ENCODE measurements at regions not wholly inside any gene's neighbourhood (a gene's known extent, or its start where the extent isn't known, plus 50 kb on each side); places are given as distances from the start of the nearest gene placed in this dataset.

GRCh38 chr3:182201456-182202168 lies 489.9 kb downstream of the SOX2 start:
- no peak for TF ChIP-seq EZH2 (IDR thresholded peaks at IDR 0.05; ENCODE audit: insufficient read depth, poor library complexity, severe bottlenecking)
- no peak for TF ChIP-seq EZH2phosphoT487 (IDR thresholded peaks at IDR 0.05; ENCODE audit: insufficient read depth, low read depth)

Data from GM23248 (cell line).